NK-92 (cell line): ENCODE measurements at regions not wholly inside any gene's neighbourhood (a gene's known extent, or its start where the extent isn't known, plus 50 kb on each side); places are given as distances from the start of the nearest gene placed in this dataset.

Experiments
- DNase-seq: peaks from one replicate; lab custom pipeline; 2025; ENCODE audit not compliant: unreplicated experiment; lab: John Stamatoyannopoulos, UW

DNA sequence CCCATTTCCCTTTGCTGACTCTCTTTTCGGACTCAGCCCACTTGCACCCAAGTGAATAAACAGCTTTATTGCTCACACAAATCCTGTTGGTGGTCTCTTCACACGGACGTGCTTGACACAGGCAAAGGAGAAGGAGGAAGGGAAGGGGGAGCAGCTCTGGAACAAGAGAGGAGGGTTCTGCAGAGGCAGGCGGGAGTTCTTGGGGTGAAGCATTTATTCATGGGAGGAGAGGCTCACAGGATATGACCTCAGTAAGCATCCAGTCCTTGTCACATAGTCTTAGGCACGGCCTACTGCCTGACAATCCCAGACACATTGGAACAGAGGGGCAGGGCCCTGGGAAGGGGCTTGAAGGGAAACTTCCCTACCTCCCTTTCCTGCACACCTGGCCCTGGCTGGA, 171.7 kb upstream of the HS6ST1 start:
- no peak for DNase-seq

DNA sequence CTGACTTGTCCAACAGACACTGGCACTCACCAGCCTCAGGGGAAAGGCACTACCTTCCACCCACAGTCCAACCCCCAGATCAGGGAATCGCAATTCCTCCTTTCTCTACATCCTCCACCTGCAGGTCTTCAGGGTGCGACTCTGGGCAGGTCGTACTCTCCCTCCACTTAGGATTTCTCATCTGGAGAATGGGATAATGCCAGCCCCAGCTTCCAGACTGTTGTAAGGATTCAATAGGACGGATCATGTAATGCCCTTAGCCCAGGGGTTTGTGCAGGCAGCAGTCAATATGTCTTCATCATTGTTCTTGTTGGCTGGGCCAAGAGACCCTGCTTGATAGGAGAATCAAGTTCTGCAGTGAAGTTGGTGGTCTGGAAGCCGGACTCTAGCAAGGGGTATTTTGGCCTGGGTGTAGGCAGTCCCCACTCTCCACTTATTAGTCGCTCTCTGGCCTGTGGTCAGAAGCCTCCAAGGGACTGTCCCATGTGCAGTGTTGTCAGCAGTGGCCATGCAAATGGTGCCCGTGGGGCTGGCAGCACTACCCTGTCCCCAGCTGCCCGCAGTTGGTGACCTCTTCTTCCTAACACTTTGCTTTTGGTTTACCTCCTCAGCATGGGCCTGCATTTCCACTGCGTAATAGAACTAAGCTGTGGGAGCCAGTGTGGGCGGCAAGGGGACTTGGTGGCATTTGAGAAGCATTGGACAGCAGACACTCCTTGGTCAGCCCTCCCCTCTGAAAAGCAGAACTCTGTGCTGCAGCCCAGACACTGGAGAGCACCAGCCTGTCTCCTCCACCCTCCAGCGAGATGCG, 172.4 kb upstream of the HS6ST1 start:
- DNase-seq, result no peak

DNA sequence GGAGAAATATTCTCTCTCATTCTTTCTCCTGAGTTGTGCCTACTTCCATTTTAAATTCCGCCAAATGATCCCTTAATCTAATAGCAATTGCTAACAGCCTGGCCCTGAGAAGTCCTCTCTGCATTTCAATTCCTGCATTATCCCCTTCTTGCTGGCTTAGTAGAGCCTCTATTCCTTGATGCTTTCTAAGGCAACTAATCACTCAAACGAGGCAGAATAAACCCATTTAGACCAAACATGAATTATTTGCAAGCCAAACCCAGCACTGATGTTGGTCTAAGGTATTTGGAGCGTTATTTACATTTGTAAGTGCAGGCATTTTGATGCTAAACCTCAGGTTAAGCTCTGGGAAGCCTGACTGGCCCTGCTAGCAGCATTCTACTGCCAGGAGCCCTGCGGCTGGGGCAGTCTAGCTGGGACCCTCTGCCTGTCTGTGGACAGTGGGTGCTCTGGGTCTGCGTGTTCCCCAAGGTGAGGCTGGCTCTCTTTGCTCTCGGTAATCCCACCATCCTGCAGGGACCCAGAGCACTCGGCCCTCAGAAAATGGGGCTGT, 173.1 kb upstream of the HS6ST1 start:
- no peak for DNase-seq

DNA sequence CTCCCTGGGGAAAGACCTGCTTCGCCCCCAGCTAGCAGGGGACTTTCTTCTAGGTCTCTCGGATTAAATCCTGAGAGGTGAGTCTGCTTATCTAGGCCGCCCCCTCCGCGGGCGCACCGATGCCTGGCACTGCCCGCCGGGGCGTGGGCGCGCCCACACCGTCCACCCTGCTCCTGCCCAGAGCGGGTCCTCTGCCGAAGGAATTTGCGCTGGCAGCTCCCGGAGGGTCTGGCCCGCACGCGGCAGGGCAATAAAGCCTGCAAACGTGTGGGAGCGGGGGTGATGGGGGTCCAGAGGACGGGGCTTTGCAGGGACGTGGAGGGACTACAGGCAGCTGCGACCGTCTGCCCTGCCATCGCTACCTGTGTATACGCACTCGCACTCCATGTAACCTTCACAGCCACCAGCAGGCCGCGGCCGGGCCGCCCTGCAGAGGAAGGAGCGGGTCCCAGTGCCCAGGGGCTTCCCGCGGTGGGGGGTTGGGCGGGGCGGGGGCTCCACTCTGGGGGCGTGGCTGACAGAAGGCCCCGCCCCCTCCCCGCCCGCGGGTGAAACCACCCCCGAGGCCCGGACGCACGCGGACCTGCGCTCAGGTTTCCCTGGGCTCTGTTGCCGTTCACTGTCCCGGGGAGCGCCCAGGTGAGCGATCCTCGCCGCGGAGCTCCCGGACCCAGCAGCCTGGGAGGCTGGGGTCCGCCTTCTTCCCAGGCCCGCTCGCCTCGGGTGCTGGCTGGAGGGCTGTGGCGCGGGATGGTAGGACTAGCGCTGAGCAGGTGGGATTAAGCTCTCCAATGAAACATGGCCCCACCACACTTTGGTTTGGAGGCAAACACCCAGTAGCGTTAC, 174.5 kb upstream of the HS6ST1 start:
- DNase-seq, result no peak

DNA sequence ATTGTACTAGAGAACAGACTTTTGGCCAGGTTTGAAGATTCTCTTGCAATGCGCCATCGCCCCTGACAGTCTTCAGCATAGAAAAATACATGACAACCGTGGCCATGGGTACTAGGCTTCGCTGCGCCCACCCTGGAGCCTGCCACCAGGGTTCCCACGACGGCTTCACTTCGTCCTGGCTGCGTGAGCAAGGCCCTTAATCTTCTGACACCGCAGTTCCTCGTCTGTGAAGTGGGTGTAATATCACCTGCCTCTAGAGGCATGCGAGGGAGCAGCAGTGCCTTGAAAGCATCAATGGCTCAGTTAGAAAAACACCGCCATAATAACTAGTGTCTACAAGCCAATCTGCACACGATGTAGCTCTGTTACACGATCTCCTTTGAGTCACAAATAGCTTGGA, 175.2 kb upstream of the HS6ST1 start:
- no peak for DNase-seq

DNA sequence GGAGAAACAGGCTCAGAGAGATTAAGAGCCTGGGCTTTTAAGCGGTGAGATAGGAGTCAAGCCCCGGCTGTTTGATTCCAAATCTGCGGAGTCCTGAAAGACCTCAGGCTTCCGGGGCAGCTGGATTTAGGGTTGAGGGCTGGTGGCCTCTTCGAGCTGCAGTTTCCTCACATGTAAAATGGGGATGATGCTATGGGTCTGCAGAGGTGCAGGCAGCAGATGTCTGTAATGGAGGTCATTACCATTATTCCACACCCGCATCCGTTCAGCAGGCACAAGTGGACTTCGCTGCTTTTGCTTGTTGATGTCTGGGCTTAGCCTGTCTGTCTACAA, 175.6 kb upstream of the HS6ST1 start:
- DNase-seq, result no peak

DNA sequence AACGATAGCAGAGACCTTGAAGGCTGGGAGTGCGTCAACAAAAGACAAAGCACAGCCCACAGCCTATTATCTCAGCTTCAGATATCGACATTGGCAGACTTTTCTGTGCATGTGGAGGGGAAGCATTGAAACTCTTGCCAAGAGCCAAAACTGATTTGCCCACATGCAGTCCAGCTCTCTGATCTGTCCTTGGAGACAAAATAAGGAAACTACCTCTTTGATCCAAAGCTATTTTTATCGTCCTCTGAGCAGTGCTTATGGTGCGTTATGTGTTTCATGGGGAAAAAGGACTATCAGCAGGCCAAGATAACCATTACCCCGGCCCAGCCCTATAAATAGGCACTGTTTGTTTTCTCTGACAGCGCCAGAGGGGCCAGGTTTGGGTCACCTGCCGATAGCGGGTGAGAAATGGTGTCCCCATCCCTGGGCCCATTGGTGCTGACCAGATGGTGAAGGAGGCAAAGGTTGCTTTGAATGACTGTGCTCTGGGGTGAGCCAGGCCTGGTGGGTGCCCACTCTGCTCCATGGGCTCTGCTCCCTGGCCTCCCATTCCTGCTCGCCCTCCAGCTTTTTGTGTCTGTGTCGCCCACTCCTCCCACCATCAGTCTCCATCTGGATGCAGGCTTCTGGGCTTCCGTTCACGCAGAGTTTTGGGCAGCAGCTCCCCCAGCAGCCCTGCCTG, 176.1 kb upstream of the HS6ST1 start:
- no peak for DNase-seq

DNA sequence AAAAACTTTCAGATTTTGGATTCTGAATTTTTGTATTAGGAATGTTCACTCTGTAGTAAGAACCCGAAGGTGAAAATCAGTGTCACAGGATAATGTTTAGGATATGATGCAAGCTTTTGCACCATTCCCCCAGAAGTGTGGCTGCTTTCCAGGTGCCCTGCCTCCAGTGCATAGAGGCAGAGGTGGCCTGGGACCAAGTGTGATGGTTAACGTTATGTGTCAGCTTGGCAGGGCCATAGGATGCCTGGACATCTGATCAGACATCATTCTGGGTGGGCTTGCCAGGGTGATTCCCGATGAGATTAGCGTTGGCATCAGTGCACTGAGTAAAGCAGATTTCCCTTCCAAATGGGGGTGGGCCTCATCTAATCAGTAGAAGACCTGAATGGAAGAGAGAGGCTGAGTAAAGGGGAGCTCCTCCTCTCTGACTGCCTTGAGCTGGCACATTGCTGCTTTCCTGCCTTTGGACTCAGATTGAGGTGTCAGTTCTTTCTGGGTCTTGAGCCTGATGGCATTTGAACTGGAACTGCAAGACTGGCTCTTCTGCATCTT, 177.4 kb upstream of the HS6ST1 start:
- DNase-seq, result no peak

DNA sequence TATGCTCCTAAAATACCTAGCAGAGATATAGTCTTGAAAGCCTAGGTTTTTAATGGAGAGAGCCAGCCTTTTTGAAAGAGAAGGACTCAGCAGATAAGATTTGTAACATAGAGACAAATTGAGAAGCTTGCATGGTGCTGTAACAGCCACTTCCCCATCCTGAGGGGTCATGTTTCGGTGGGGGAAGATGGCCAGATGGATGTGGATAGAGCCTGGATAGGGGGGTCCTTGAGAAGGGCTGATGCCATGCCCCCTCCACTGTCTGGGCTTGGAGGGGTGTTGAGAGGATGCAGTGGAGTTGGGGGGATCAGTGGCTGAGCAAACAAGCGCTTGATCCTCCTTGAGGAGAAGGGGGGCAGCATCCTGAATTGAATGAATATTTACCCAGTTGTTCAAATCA, 178.0 kb upstream of the HS6ST1 start:
- DNase-seq, result no peak

DNA sequence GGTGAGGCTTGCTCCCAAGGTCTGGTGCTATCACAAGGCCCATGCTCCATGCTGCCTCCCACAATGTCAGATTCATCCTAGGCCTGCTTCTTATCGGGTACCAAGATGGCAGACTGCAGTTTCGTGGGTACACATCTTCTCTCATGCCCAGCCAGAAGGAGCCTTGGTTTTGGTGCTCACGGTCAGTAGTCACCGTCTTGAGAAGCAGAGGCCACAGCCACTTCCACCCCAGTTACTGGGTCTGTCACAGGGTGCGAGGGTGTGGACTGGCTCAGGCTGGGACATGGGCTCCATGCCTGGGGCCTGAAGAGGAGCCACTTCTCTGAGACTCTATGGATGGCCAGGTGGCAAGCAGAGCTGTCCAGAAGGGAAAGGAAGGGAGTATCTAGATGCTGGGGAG, 178.8 kb upstream of the HS6ST1 start:
- no peak for DNase-seq

DNA sequence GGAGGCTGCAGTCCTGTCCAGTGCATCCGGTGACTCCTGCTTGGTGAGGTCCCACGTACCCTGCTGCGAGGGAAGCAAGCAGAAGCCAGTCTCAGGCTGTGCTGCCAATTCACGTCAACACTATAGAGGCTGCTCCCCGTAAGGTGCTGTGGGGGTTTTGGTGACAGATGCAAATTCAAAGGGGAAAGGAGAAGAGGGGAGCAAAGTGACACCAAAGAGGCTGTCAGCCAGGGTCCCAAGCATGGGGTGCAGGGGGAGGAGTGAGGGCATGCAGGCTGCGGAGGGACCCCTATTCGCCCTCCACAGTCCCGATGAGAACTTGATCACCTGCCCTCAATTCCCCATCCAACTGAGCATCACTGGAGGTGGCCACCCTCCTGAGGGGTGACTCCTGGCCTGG, 179.4 kb upstream of the HS6ST1 start:
- no peak for DNase-seq

DNA sequence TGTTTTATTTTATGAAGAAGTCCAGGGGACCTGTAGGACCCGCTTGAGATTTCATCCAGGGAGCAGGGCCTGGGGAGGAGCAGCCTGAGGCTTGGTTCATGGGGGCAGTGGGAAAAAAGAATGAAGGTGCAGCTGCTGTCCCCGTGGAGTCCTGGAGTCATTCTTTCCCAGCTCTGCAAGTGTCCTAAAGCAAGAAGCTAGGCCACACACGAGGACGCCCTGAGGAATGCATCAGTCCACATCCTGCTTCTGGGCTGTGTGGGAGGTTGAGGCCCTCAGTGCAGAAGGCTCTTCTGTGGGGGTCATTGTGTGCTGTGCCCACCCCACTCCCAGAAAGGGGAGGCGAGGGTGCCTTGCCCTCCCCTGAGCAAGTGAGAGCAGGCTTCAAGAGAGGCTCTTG, 179.9 kb upstream of the HS6ST1 start:
- no peak for DNase-seq

DNA sequence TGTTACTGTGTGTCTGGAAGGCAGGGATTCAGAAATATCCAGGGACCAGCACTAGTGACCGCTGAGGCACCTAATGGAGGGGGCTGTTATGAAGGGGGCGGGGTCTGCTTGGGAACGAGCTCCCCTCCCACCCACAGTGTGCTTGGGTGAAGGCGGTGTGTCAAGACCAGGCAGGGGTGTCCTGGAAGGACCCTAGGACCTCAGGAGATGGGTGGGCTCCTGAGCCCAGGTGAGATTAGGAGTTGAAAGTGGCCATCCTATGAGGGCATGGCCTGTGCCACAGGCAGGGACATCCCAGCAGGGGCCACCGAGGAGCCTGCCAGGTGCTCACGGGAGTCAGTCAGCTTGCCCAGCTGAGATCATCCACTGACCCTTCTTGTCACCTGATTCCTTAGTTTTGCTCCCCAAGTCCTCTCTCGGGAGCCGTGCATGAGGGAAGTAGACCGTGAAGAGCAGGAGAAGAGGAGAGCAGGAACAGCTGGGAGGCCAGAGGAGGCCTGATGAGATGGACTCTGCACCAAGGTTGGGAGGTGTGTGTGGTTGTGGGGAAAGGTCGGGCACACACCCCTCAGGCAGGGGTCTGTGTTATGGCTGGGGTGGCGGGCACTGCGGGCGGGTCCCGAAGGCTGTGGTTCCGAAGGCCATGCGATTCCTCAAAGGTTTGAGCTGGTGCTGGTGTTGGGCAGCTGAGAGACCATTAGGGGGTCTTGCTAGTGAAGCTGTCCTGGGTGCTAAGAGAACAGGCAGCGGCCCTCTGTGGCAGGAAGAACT, 180.9 kb upstream of the HS6ST1 start:
- DNase-seq, result no peak

DNA sequence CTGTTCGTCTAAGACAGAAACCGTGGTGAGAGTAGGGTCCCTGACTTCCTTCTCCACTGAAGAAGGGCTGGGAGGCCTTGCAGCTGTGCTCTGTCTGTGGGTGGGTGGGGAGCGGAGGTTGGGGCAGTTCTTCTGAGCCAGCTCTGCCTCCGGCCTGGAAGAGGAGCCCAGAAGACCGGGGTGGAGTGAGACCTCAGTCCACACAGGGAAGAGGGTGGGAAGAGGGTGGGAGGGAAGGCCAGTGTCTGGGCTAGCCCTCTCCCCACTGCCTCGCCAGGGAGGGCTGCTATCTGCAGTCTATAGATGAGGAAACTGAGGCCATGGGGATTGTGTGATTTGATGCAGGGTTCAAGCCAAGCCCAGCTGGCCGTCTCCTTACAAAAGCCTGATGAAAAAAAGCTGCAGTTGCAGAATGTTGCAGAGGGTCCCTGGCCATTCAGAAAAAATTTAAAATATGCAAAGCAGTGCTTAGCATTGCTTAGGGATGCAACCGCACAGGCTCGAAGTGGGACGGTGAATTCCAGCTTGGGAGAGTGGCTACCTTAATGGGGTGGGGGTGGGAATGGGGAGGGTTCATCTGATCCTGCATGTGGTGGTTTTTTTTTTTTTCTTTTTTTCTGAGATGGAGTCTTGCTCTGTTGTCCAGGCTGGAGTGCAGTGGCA, 181.6 kb upstream of the HS6ST1 start:
- DNase-seq, result no peak

DNA sequence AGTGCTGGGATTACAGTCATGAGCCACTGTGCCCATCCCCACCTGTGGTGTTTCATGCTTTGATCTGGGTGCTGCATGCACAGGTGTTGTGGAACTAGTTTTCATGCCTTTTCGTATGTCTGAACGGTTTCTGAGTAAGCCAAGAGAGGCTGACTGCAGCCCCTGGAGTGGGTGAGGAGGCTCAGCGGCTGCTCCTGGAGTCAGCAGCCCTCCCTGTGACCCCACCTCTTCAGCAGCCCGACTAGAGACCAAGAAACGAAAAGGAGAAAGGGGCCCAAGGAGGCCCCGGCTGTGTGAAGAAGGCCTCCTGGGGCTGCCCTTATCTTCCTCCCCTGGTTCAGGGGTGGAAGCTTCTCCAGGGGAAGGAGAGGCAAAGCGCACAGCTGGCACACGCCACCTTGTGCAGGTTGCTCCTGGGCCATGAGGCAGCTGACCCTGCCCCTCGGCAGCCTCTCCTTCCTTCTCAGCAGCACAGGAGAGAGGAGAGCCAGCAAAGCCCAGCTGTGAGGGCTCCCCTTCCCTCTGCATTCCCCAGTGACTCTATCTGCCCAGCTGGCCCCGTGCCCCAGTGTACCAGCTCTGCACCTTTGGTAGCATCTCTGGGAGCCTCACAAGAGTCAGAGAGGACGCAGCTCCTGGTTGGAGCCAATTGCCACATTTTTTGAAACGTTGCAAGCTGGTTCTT, 182.5 kb upstream of the HS6ST1 start:
- DNase-seq, result no peak

DNA sequence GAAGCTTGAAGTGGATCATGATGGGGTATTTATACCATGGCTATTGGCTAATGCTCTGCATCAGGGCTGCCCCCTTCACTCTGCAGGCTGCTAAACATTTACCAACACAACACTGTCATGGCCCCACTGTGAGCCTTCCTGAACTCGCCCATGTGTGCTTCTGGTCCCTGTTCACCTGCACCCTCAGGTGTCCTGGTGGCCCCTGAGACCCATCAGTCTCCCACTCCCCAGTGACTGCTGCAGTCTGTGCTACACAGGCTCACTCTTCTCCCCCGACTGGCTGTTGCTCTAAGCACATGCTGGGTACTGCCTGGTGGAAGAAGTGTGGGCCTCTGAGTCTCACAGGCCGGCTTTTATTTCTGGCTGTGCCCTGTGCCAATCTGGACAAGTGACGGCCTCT, 183.0 kb upstream of the HS6ST1 start:
- no peak for DNase-seq

DNA sequence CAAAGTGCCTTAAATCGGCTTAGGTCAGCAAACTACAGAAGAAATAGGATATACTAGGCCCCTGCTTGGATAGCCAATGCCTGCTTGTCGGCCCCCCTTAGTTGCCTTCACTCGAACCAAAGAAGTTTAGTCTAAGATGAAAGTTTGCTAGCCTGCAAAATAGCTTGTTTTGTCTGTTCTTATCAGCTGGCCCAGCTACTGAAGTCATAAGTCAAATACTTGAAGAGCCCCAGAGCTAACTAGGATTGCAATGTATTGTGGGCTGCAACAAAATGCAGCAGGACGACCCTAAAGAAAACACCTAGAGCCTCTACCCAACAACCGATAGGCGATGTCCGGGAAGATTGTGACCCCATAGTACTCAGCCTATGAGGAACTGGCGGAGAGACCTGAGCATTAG, 183.5 kb upstream of the HS6ST1 start:
- DNase-seq, result no peak

DNA sequence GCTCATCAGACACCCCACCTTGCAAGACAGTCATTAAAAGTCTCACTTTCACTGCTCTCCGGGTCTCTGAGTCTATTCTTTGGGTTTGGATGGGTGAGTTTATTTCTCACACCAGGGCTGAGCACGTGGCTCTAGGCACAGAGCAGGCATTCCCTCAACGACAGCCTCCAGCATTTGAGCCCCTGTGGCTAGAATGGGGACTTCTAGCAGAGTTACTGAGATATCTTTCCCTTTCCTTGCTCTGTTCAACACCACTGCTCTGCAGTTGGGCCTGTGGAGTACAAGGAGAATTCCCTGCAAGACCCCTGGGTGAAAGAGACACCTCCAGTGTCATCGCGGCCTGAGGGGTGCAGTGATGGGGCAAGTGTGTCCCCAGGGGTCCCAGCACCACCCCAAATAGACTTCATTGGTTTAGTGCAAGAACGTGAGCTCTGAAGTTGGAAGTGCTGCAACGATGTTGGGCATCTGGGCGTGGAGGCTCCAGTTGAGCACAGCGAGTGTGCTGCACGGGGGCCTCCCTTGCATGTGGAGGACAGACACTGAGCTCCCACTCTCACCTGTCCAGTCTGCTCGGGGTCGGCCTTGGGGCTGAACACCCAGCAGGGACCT, 184.1 kb upstream of the HS6ST1 start:
- no peak for DNase-seq
